HepG2 (cell line): ENCODE measurements at regions not wholly inside any gene's neighbourhood (a gene's known extent, or its start where the extent isn't known, plus 50 kb on each side); places are given as distances from the start of the nearest gene placed in this dataset.

ENCODE experiments used
- ATAC-seq: fragments of 200-7000 bp; cut with Tn5 transposase; 3 replicates; pipeline ENCODE4 v1.9.1; 2020; ENCODE audit warnings: mild to moderate bottlenecking, moderate library complexity
- BruUV-seq: library from RNA; stranded (reverse); fragments of 400-500 nt; replicated peaks from 2 replicates; lab custom pipeline; 2021; lab: Mats Ljungman, UMichigan
- CTCF ChIA-PET: fragments of 300-600 bp; formaldehyde crosslinking; extraction: SDS; loops from one replicate; lab custom pipeline; 2021; ENCODE audit warnings: low total read pairs, inconsistent platforms, low intra/inter-chr PET ratio; lab: Yijun Ruan, JAX
- POLR2A ChIA-PET: fragments of 350-600 bp; sonication (Branson Sonifier 250); formaldehyde crosslinking; loops from one replicate; lab custom pipeline; 2020; ENCODE audit warnings: antibody characterized with exemption, inconsistent platforms; lab: Yijun Ruan, JAX
- DNase-seq: peaks from one replicate; pipeline ENCODE4 v3.0.0-alpha.2; 2015; ENCODE audit warnings: low spot score
- FAIRE-seq: peaks from 3 replicates; lab custom pipeline; 2011; peaks lifted over from hg19 to GRCh38; lab: Jason Lieb, UNC
- H2AFZ ChIP-seq: one replicate; pipeline ENCODE4 v1.6.1; 2011; ENCODE audit warnings: low read length, inconsistent platforms
- H3K27ac ChIP-seq: fragments of 300-600 bp; 3 replicates; pipeline ENCODE4 v1.8.0; 2011; ENCODE audit warnings: mixed run types, mild to moderate bottlenecking, mixed read lengths, low read length, inconsistent platforms; ENCODE audit not compliant: insufficient read depth; ENCODE audit errors: extremely low read length
- H3K27me3 ChIP-seq, 2 experiments: fragments of 200-600 bp in 1 of 2; 2 replicates in 1 of 2; 3 replicates in 1 of 2; pipeline versions ENCODE4 v1.6.0 to v1.8.0; 2011; ENCODE audit warnings: low read length in 2 of 2, mild to moderate bottlenecking in 2 of 2, moderate library complexity in 2 of 2, inconsistent platforms in 1 of 2; ENCODE audit not compliant: insufficient read depth in 2 of 2, control insufficient read depth in 1 of 2
- H3K36me3 ChIP-seq, 2 experiments: fragments of 200-600 bp in 1 of 2; replicated peaks in 1 of 2; 2 replicates in 1 of 2; 3 replicates in 1 of 2; pipeline versions ENCODE4 v1.5.1 to v1.8.0; 2011; ENCODE audit warnings: low read length in 2 of 2, inconsistent platforms in 1 of 2; ENCODE audit not compliant: insufficient read depth in 2 of 2, control insufficient read depth in 1 of 2
- H3K4me1 ChIP-seq: 2 replicates; pipeline ENCODE4 v1.5.1; 2012; ENCODE audit warnings: low read length, inconsistent platforms; ENCODE audit not compliant: insufficient read depth
- H3K4me2 ChIP-seq: 2 replicates; pipeline ENCODE4 v1.6.0; 2011; ENCODE audit warnings: low read depth, low read length, inconsistent platforms
- H3K4me3 ChIP-seq, 3 experiments: fragments of 200-600 bp in 1 of 3; sonication (generic), shearing (Covaris generic) in 1 of 3; replicated peaks in 1 of 3; 2 replicates each; pipeline ENCODE4 v1.5.1; 2011 to 2016; ENCODE audit warnings: low read length in 3 of 3, inconsistent platforms in 2 of 3, low read depth in 2 of 3, mild to moderate bottlenecking in 2 of 3, control low read depth in 1 of 3, mixed read lengths in 1 of 3; ENCODE audit not compliant: insufficient read depth in 1 of 3
- H3K79me2 ChIP-seq: one replicate; pipeline ENCODE4 v1.6.1; 2011; ENCODE audit warnings: low read length, inconsistent platforms; ENCODE audit not compliant: insufficient read depth
- H3K9ac ChIP-seq: 2 replicates; pipeline ENCODE4 v1.6.0; 2011; ENCODE audit warnings: mild to moderate bottlenecking, low read depth, low read length, inconsistent platforms; ENCODE audit not compliant: insufficient read depth
- H3K9me3 ChIP-seq: 2 replicates; pipeline ENCODE4 v1.5.1; 2012; ENCODE audit warnings: mild to moderate bottlenecking, low read length
- H4K20me1 ChIP-seq: 2 replicates; pipeline ENCODE4 v1.6.0; 2011; ENCODE audit warnings: inconsistent platforms, mild to moderate bottlenecking, low read length, moderate library complexity; ENCODE audit not compliant: insufficient read depth
- AKAP8 ChIP-seq: sonication (generic); formaldehyde crosslinking; IDR thresholded peaks from 2 replicates; pipeline ENCODE4 v1.5.1; 2020; ENCODE audit warnings: mild to moderate bottlenecking, missing genetic modification reagents
- BCLAF1 ChIP-seq: fragments of 450-650 bp; IDR thresholded peaks from 2 replicates; pipeline ENCODE4 v1.6.1; 2017; ENCODE audit warnings: mild to moderate bottlenecking
- DDIT3 ChIP-seq: sonication (generic); formaldehyde crosslinking; IDR thresholded peaks from 2 replicates; pipeline ENCODE4 v1.4.0; 2020; ENCODE audit warnings: mild to moderate bottlenecking, missing genetic modification reagents
- MEIS1 ChIP-seq: sonication (generic); formaldehyde crosslinking; IDR thresholded peaks from 2 replicates; pipeline ENCODE4 v1.9.0; 2021; ENCODE audit warnings: mild to moderate bottlenecking, missing genetic modification reagents, moderate library complexity, borderline replicate concordance
- RFXAP ChIP-seq: sonication (generic); formaldehyde crosslinking; IDR thresholded peaks from 2 replicates; pipeline ENCODE4 v1.4.0; 2020; ENCODE audit warnings: missing genetic modification reagents, borderline replicate concordance
- SETDB1 ChIP-seq: sonication (generic); formaldehyde crosslinking; IDR thresholded peaks from 2 replicates; pipeline ENCODE4 v1.5.1; 2020; ENCODE audit warnings: missing genetic modification reagents, mild to moderate bottlenecking, borderline replicate concordance
- ZKSCAN1 ChIP-seq: fragments of 150-350 bp; IDR thresholded peaks from 2 replicates; pipeline ENCODE4 v1.6.1; 2014; ENCODE audit warnings: low read length
- ZNF136 ChIP-seq: sonication (generic); formaldehyde crosslinking; IDR thresholded peaks from 2 replicates; pipeline ENCODE4 v1.8.1; 2022; ENCODE audit warnings: low read depth, mild to moderate bottlenecking, moderate library complexity, missing genetic modification reagents
- ZNF20 ChIP-seq: sonication (generic); formaldehyde crosslinking; IDR thresholded peaks from 2 replicates; pipeline ENCODE4 v1.4.0; 2020; ENCODE audit warnings: mild to moderate bottlenecking, moderate library complexity, missing genetic modification reagents
- ZNF331 ChIP-seq: sonication (generic); formaldehyde crosslinking; IDR thresholded peaks from 2 replicates; pipeline ENCODE4 v1.4.0; 2020; ENCODE audit warnings: missing genetic modification reagents
- ZNF367 ChIP-seq: sonication (generic); formaldehyde crosslinking; IDR thresholded peaks from 2 replicates; pipeline ENCODE4 v1.4.0; 2020; ENCODE audit warnings: missing genetic modification reagents, borderline replicate concordance
- ZNF530 ChIP-seq: sonication (generic); formaldehyde crosslinking; IDR thresholded peaks from 2 replicates; pipeline ENCODE4 v1.5.0; 2020; ENCODE audit warnings: low read depth, mild to moderate bottlenecking, missing genetic modification reagents
- ZNF713 ChIP-seq: sonication (generic); formaldehyde crosslinking; IDR thresholded peaks from 2 replicates; pipeline ENCODE4 v1.4.0; 2020; ENCODE audit warnings: mild to moderate bottlenecking, missing genetic modification reagents
- ZNF776 ChIP-seq: sonication (generic); formaldehyde crosslinking; IDR thresholded peaks from 2 replicates; pipeline ENCODE4 v1.4.0; 2020; ENCODE audit warnings: mild to moderate bottlenecking, missing genetic modification reagents
- ZSCAN5A ChIP-seq: sonication (generic); formaldehyde crosslinking; IDR thresholded peaks from 2 replicates; pipeline ENCODE4 v1.8.0; 2022; ENCODE audit warnings: mild to moderate bottlenecking, missing genetic modification reagents, borderline replicate concordance
- WGBS: methylation state at CpG from one replicate; pipeline ENCODE4 v1.1.6; 2017; ENCODE audit warnings: low lambda C conversion rate; 5-methylcytosine and 5-hydroxymethylcytosine counted together
- in situ Hi-C: cut with HindIII; loops from 2 replicates; pipeline ENCODE4 v1.10.0; 2017; ENCODE audit warnings: low pct_unique_long_range_greater_than_20kb; ENCODE audit not compliant: extremely low pct_ligation_motif_present
- intact Hi-C: fragments of 100-400 bp; cut with micrococcal nuclease; formaldehyde crosslinking; loops from one replicate; pipeline ENCODE4 v1.10.0; 2022; ENCODE audit not compliant: unreplicated experiment

- H2AFZ ChIP-seq, result no peak overlapping the region
- H3K79me2 ChIP-seq, result no peaks in the 10 kb centered on the region
- no peaks in the 10 kb centered on the region for H3K36me3 ChIP-seq
- H3K9ac ChIP-seq, result no peak overlapping the region
- 0% methylated on average over 2 of the region's 2 CpGs for WGBS
- TF ChIP-seq ZNF530 (CRISPR knock-in tag) (no peak), BCLAF1 (no peak), ZNF776 (no peak), RFXAP (CRISPR knock-in tag) (no peak), ZNF20 (CRISPR knock-in tag) (no peak), SETDB1 (CRISPR knock-in tag) (no peak), MEIS1 (CRISPR knock-in tag) (no peak), AKAP8 (CRISPR knock-in tag) (no peak), ZNF136 (CRISPR knock-in tag) (no peak), ZKSCAN1 (no peak), ZNF331 (CRISPR knock-in tag) (no peak), ZNF713 (CRISPR knock-in tag) (no peak), DDIT3 (no peak), ZNF367 (CRISPR knock-in tag) (no peak), ZSCAN5A (CRISPR knock-in tag) (no peak)
- TF ChIP-seq, all 625 proteins: peak for 0
- Histone ChIP-seq H3K4me3 (no peak overlapping the region), H3K4me1 (no peaks in the 10 kb centered on the region), H3K9me3 (peaks cover 18% of the 10 kb centered on the region), H3K27me3 (no peaks in the 10 kb centered on the region), H4K20me1 (no peaks in the 10 kb centered on the region), H3K27ac (no peak overlapping the region), H3K4me2 (no peak overlapping the region)
- ATAC-seq (no peak), DNase-seq (no peak), FAIRE-seq (no peak)
- intact Hi-C loops, result no loop called here
- in situ Hi-C loops, result no loop called here
- BruUV-seq, result no TSS peak
- CTCF ChIA-PET, result no interaction called here
- POLR2A ChIA-PET, result no interaction called here
Observed at GRCh38 chr18:55775972-55776371, 188.0 kb upstream of the TCF4 start.
